Smooth muscle cell (in vitro differentiated cells): ENCODE measurements at regions not wholly inside any gene's neighbourhood (a gene's known extent, or its start where the extent isn't known, plus 50 kb on each side); places are given as distances from the start of the nearest gene placed in this dataset.

Source experiments
- DNase-seq: peaks from one replicate; lab custom pipeline; 2025; ENCODE audit not compliant: unreplicated experiment; lab: John Stamatoyannopoulos, UW
- H2AFZ ChIP-seq: fragments of 200-600 bp; sonication (generic); 2 replicates; pipeline ENCODE4 v1.6.0; 2016; ENCODE audit warnings: antibody characterized with exemption, low read depth, mild to moderate bottlenecking
- H3F3A ChIP-seq: fragments of 200-600 bp; sonication (generic); 2 replicates; pipeline ENCODE4 v1.6.0; 2017; ENCODE audit warnings: antibody characterized with exemption, low read depth
- H3K27ac ChIP-seq: fragments of 200-600 bp; sonication (generic); 2 replicates; pipeline ENCODE4 v1.5.1; 2016; ENCODE audit warnings: low read depth, mild to moderate bottlenecking
- H3K27me3 ChIP-seq: fragments of 200-600 bp; sonication (generic); 2 replicates; pipeline ENCODE4 v1.6.1; 2016; ENCODE audit warnings: low read depth, mild to moderate bottlenecking
- H3K36me3 ChIP-seq: fragments of 200-600 bp; sonication (generic); 2 replicates; pipeline ENCODE4 v1.5.1; 2016; ENCODE audit warnings: low read depth
- H3K4me1 ChIP-seq: fragments of 200-600 bp; sonication (generic); 2 replicates; pipeline ENCODE4 v1.5.1; 2016; ENCODE audit warnings: low read depth
- H3K4me2 ChIP-seq: fragments of 200-600 bp; sonication (generic); 2 replicates; pipeline ENCODE4 v1.6.0; 2016; ENCODE audit warnings: mild to moderate bottlenecking
- H3K4me3 ChIP-seq: fragments of 200-600 bp; sonication (generic); 2 replicates; pipeline ENCODE4 v1.5.1; 2016; ENCODE audit warnings: mild to moderate bottlenecking
- H3K79me2 ChIP-seq: fragments of 200-600 bp; sonication (generic); 2 replicates; pipeline ENCODE4 v1.6.0; 2016; ENCODE audit warnings: low read depth, mild to moderate bottlenecking
- H3K9ac ChIP-seq: fragments of 200-600 bp; sonication (generic); 2 replicates; pipeline ENCODE4 v1.6.0; 2016; ENCODE audit warnings: low read depth
- H3K9me3 ChIP-seq: fragments of 200-600 bp; sonication (generic); replicated peaks from 2 replicates; pipeline ENCODE4 v1.5.1; 2016; ENCODE audit warnings: low read depth
- H4K20me1 ChIP-seq: fragments of 200-600 bp; sonication (generic); 2 replicates; pipeline ENCODE4 v1.6.0; 2016; ENCODE audit warnings: low read depth
- WGBS: methylation state at CpG from one replicate; pipeline ENCODE4 v1.1.7; 2016; ENCODE audit warnings: low lambda C conversion rate; 5-methylcytosine and 5-hydroxymethylcytosine counted together
- TF ChIP-seq, protein P1 (sequence below): fragments of 200-600 bp; sonication (generic); IDR thresholded peaks from 2 replicates; pipeline ENCODE4 v1.5.1; 2017; ENCODE audit warnings: borderline replicate concordance, mild to moderate bottlenecking, antibody characterized with exemption; ENCODE audit not compliant: insufficient read depth, poor library complexity, severe bottlenecking

DNA sequence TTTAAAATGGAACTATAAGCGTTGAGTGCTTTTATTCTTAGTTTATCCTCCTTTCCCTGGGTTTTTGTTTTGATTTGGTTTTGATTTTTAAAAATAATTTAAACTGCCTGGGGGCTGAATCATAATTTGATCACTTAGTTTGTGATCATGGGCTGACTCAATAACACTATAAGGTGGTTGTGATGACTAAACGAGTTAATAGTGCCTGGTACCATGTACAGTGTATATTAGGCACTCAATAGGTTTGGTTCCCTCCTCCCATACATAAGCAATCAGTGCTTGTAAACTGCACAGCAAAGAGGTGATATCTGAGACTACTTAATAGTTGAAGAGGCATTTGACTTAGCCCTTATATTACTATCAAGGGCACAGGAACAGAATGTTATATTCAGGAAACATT, 200.9 kb upstream of the RFC3 start:
- H3K4me3 ChIP-seq = no peak overlapping the region
- TF ChIP-seq, protein P1, sequence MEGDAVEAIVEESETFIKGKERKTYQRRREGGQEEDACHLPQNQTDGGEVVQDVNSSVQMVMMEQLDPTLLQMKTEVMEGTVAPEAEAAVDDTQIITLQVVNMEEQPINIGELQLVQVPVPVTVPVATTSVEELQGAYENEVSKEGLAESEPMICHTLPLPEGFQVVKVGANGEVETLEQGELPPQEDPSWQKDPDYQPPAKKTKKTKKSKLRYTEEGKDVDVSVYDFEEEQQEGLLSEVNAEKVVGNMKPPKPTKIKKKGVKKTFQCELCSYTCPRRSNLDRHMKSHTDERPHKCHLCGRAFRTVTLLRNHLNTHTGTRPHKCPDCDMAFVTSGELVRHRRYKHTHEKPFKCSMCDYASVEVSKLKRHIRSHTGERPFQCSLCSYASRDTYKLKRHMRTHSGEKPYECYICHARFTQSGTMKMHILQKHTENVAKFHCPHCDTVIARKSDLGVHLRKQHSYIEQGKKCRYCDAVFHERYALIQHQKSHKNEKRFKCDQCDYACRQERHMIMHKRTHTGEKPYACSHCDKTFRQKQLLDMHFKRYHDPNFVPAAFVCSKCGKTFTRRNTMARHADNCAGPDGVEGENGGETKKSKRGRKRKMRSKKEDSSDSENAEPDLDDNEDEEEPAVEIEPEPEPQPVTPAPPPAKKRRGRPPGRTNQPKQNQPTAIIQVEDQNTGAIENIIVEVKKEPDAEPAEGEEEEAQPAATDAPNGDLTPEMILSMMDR = no peak
- no peaks in the 10 kb centered on the region for H3K9me3 ChIP-seq
- no peak for DNase-seq
- no peak overlapping the region for H3K27ac ChIP-seq
- no peak overlapping the region for H2AFZ ChIP-seq
- no peaks in the 10 kb centered on the region for H3K79me2 ChIP-seq
- 87% methylated on average over 2 of the region's 2 CpGs for WGBS
- H3K4me2 ChIP-seq = no peak overlapping the region
- no peaks in the 10 kb centered on the region for H3K27me3 ChIP-seq
- H3K36me3 ChIP-seq = no peaks in the 10 kb centered on the region
- no peaks in the 10 kb centered on the region for H4K20me1 ChIP-seq
- H3F3A ChIP-seq = no peaks in the 10 kb centered on the region
- H3K9ac ChIP-seq = no peak overlapping the region
- H3K4me1 ChIP-seq = no peaks in the 10 kb centered on the region

DNA sequence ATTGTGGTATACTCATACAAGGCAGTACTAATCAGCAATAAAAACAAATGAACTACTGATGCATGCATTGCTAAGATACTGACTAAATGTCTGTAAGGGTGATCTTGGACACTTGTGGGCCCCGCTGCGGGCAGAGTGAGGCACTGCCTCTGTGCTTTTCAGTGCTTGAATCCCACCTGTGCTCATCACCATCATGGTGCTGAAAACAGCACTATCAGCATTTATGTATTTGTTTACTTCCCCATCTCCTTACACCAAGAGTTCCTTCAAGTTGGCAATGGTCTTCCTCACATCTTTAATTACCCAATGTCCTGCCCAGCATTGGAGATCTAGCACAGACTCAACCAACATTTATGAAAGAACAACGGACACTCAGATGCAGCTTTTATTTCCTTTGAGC, 193.7 kb upstream of the RFC3 start:
- Histone ChIP-seq H3K9ac (no peak overlapping the region), H3K4me3 (no peak overlapping the region), H3K4me1 (no peaks in the 10 kb centered on the region), H3K36me3 (no peaks in the 10 kb centered on the region), H4K20me1 (no peaks in the 10 kb centered on the region), H3F3A (no peaks in the 10 kb centered on the region), H2AFZ (no peak overlapping the region), H3K4me2 (no peak overlapping the region), H3K27me3 (no peaks in the 10 kb centered on the region), H3K9me3 (no peaks in the 10 kb centered on the region), H3K27ac (no peak overlapping the region), H3K79me2 (no peaks in the 10 kb centered on the region)
- TF ChIP-seq, protein P1 = no peak
- WGBS = 89% methylated on average over 3 of the region's 3 CpGs
- DNase-seq = no peak

DNA sequence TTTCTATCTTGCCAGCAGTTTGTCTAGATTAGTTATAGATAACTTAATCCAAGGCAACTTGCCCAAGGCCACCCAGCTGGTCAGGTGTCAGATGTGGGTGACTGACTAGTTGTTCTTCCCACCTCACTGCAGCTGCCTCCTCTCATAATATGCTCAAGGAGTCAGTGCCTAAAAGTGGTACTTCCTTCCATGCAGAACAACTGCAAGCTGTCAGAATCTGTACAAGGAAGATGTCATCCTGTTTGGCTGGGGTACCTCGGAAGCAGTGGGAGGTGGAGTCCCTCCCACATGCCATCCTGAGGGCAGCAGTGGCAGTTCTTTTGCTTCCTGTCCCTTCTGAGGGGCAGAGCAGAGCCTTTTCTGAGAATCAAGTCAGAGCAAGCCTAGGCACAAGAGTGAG, 193.2 kb upstream of the RFC3 start:
- H3K9ac ChIP-seq = no peak overlapping the region
- H3K27me3 ChIP-seq = no peaks in the 10 kb centered on the region
- H3K79me2 ChIP-seq = no peaks in the 10 kb centered on the region
- H3K4me2 ChIP-seq = no peak overlapping the region
- no peaks in the 10 kb centered on the region for H3K9me3 ChIP-seq
- no peak for DNase-seq
- TF ChIP-seq, protein P1 = no peak
- no peaks in the 10 kb centered on the region for H3F3A ChIP-seq
- H2AFZ ChIP-seq = no peak overlapping the region
- H3K4me1 ChIP-seq = no peaks in the 10 kb centered on the region
- no peaks in the 10 kb centered on the region for H4K20me1 ChIP-seq
- H3K4me3 ChIP-seq = no peak overlapping the region
- WGBS = 95% methylated on average over 1 of the region's 1 CpG
- no peaks in the 10 kb centered on the region for H3K36me3 ChIP-seq
- no peak overlapping the region for H3K27ac ChIP-seq

DNA sequence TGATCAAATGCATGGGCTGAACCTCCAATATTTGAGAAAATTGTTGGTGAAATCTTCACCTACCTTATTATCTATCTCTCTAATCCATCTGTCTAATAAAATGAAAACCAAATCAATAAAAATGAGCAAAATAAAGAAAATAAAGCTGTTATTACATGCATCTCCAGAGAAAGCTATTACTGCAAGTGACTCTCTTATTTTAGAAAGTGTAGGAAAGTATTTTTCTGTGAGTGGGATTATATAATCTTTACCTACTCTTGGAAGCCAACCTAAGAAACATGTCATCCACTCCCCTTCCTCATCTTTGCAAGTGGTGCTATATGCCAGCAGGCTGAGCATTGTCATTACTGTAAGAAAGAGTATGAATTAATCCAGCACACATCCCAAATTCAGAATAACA, 191.5 kb upstream of the RFC3 start:
- TF ChIP-seq, protein P1 = no peak
- Histone ChIP-seq H4K20me1 (no peaks in the 10 kb centered on the region), H2AFZ (no peak overlapping the region), H3K27me3 (no peaks in the 10 kb centered on the region), H3F3A (no peaks in the 10 kb centered on the region), H3K27ac (no peak overlapping the region), H3K36me3 (no peaks in the 10 kb centered on the region), H3K4me1 (no peaks in the 10 kb centered on the region), H3K79me2 (no peaks in the 10 kb centered on the region), H3K4me2 (no peak overlapping the region), H3K9ac (no peak overlapping the region), H3K4me3 (no peak overlapping the region), H3K9me3 (no peaks in the 10 kb centered on the region)
- DNase-seq = no peak
